ENCODE measurements at regions not wholly inside any gene's neighbourhood (a gene's known extent, or its start where the extent isn't known, plus 50 kb on each side); places are given as distances from the start of the nearest gene placed in this dataset.

GRCh38 chr6:134866563-134866962, 83.3 kb downstream of the ALDH8A1 start:
- DNase-seq = no peak

GRCh38 chr6:134864558-134864957, 85.3 kb downstream of the ALDH8A1 start:
- DNase-seq = no peak

- DNase-seq = no peak
Observed at GRCh38 chr6:134863763-134864510, 86.0 kb downstream of the ALDH8A1 start.

- DNase-seq = no peak
Observed at GRCh38 chr6:134854366-134854765, 95.5 kb downstream of the ALDH8A1 start.

- DNase-seq = no peak
Observed at GRCh38 chr6:134853111-134854055, 96.5 kb downstream of the ALDH8A1 start.

GRCh38 chr6:134851548-134851947, 98.4 kb downstream of the ALDH8A1 start:
- DNase-seq = no peak

- DNase-seq = no peak
Observed at GRCh38 chr6:134850721-134851305, 99.1 kb downstream of the ALDH8A1 start.

GRCh38 chr6:134849920-134850447, 99.9 kb downstream of the ALDH8A1 start:
- DNase-seq = no peak

- DNase-seq = no peak
Observed at GRCh38 chr6:134848076-134848475, 101.8 kb downstream of the ALDH8A1 start.

GRCh38 chr6:134846865-134847264, 103.0 kb downstream of the ALDH8A1 start:
- no peak for DNase-seq

- DNase-seq = no peak
Observed at GRCh38 chr6:134846031-134846430, 103.9 kb downstream of the ALDH8A1 start.

GRCh38 chr6:134844120-134844519, 105.8 kb downstream of the ALDH8A1 start:
- no peak for DNase-seq

GRCh38 chr6:134840086-134840867, 109.6 kb downstream of the ALDH8A1 start:
- DNase-seq = no peak

- no peak for DNase-seq
Observed at GRCh38 chr6:134835993-134836392, 113.9 kb downstream of the ALDH8A1 start.

- DNase-seq = no peak
Observed at GRCh38 chr6:134830940-134831339, 119.0 kb downstream of the ALDH8A1 start.

- DNase-seq = no peak
Observed at GRCh38 chr6:134830194-134830593, 119.7 kb downstream of the ALDH8A1 start.

GRCh38 chr6:134828641-134829040, 121.3 kb downstream of the ALDH8A1 start:
- no peak for DNase-seq

- no peak for DNase-seq
Observed at GRCh38 chr6:134826889-134827737, 122.8 kb downstream of the ALDH8A1 start.

GRCh38 chr6:134823710-134824034, 126.2 kb downstream of the ALDH8A1 start:
- DNase-seq = no peak

GRCh38 chr6:134822920-134823709, 126.8 kb downstream of the ALDH8A1 start:
- DNase-seq = peak; percentile 69
